ENCODE measurements at regions not wholly inside any gene's neighbourhood (a gene's known extent, or its start where the extent isn't known, plus 50 kb on each side); places are given as distances from the start of the nearest gene placed in this dataset.
"Not testable (repeated sequence)": the region's sequence is repeated elsewhere in the genome, so short reads cannot be mapped to it uniquely, and the experiment has no call there.

DNA sequence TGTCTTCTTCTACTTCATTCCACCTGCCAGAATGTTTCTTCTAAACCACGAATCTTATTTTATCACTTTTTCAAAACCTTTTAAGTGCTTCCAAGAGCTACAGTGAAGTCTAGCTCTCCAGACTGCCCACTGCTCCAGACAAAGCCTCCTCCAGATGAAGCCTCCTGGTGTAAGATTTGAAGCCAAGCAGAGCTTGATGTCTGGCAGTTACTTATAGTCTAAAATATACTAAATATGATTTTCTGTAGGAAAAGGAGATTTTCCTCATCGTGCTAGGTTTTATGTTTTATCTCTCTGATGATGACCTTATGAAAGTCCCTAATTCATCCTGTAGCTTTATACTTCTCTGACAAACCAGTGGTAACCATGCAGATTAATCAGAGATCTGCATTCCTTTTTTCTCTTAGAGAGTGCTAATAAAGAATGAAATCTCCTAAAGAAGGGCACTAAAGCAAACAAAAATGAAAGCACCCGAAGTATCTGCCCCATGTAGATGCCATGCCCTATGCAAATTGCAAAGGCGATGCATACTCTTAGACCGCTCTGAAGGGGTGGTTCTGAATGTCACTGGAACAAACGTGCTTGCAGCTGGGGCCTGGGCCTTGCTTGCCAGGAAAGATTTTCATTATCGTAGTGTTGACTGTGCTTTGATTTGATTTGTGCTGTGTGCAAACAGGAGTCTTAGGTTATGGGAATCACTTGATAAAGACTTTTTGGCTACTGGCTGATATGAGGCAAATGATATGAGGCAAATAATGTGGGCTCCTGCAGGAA lies 314.2 kb downstream of the PID1 start:
- DNase-seq (ENCODE audit: low spot score): no peak

DNA sequence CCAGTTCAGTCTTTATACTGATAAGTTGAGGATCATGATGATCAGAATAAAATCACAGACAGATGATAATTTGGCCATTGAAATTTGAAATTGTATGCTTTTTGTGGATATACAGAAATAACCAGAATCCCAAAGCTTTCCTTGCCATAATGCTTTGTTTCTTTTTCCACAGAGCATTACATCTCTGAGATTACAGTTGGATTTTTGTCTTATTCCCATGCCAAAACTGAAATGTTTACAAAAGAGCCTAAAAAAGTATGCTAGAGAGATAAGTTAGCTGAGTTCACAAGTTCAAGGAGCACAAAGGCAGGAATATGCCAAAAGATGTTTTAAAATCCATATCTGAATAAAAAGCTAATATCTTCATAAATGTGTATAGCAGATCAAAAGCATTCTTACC lies 321.3 kb downstream of the PID1 start:
- DNase-seq (ENCODE audit: low spot score): no peak

DNA sequence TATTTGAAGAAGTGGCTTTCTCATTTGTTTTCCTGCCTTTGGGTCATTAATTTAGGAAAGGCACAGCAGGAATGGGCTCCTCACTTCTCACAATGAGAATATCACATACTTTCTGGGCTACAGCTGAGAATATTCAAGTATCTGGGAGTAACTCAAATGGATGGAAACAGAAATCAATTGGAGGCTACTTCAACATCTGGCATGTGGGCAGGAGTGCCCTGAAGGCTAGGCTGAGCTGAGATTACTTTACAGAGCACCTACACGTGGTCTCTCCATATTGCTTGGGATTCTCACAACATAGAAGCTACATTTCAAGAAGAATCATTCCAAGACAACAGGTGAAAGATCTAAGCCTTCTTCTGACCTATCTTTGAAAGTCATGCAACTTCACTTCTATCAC lies 325.4 kb downstream of the PID1 start:
- no peak for DNase-seq (ENCODE audit: low spot score)

- DNase-seq (ENCODE audit: low spot score): no peak
Observed at GRCh38 chr2:228942856-228943255, 328.2 kb downstream of the PID1 start.

DNA sequence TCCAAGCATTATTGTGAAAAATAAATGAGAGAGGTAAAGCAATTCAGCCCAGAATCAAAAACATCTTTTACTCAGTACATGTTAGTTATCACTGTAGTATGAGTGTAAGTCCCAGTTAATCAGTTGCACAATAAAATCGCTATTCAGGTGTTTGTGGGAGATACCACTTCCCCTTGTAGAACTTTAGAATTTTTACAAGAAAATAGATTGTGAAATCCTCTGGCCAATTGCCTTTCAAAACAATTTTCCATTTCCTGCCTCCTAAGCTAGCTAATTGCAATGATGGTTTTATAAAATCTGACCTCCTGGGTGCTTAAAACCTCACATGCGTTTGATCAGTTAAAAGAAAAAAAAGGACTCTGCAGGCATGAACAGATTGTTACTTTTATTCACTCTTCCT lies 332.5 kb downstream of the PID1 start:
- DNase-seq (ENCODE audit: low spot score): no peak

- DNase-seq (ENCODE audit: low spot score): no peak
Observed at GRCh38 chr2:228927028-228928010, 343.8 kb downstream of the PID1 start.

DNA sequence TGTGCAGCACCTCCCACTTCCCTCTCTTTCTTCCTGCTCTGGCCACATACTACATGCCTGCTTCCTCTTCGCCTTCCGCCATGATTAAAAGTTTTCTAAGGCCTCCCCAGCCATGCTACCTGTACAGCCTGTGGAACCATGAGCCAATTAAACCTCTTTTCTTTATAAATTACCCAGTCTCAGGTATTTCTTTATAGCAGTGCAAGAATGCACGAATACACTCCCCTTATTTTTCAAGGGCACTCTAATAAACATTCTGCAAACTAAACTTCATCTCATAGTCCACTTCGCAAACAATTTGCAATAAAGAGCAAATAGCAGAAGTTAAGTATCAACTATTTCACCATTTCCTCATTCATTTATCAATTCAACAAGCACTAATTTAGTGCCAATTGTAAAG lies 351.3 kb downstream of the PID1 start:
- DNase-seq (ENCODE audit: low spot score): no peak

DNA sequence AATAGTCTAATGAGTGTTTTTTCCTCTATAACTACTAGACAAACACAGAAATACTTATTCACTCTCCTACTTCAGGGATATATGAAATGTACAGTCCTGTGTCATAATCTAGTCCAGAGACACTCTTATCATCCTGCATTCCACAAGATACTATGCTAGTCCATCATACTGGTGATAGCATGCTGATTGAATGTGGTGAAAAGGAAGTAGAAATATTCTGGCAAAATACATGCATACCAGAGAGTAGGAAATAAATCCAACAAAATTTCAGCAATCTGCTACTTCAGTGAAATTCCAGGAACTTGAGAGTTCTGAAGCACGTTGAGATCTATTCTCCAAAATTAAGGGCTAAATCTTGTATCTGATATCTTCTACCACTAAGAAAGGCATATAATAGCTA lies 353.9 kb downstream of the PID1 start:
- no peak for DNase-seq (ENCODE audit: low spot score)

DNA sequence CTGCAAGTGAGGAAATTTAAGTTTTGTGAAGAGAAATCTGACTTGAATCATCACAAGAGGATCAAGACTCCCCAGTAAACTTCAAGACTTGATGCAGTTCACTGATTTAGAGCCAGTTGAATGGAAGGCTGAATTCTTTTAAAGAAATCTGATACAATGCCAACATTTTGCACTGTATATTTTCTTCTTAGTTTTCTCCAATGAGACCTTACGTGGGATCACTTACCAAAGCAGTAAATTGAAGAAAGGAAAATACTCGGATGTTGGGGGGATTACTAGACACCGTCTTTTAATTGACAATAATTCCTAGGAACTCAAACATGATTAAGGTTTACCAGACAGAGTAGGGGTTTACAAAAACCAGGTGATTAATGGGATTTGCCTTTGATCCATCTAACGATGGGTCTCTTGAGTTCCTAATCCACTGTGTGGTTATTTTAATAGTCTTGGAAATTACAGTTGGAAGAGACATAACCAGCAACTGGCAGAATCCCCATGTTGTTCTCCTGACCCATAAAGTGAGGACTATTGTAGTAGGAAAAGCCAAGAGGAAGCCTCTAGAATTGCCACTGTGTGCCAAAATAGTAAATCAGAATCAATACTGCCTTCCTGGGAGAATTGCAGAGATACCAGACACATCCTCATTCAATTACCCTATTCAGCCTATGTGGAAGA lies 354.5 kb downstream of the PID1 start:
- no peak for DNase-seq (ENCODE audit: low spot score)

- no peak for DNase-seq (ENCODE audit: low spot score)
Observed at GRCh38 chr2:228913176-228913575, 357.9 kb downstream of the PID1 start.

DNA sequence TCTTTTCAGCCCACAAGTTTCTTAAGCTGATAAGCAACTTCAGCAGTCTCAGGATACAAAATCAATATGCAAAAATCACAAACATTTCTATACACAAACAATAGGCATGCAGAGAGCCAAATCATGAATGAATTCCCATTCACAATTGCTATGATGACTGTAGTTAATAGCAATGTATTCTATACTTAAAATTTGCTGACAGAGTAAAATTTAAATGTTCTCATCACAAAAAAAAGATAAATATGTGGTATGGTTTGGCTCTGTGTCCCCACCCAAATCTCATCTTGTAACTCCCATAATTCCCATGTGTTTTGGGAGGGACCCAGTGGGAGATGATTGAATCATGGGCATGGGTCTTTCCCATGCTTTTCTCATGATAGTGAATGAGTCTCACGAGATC lies 360.2 kb downstream of the PID1 start:
- not testable (repeated sequence) for DNase-seq (ENCODE audit: low spot score)

GRCh38 chr2:228902176-228902575 lies 368.9 kb downstream of the PID1 start:
- DNase-seq (ENCODE audit: low spot score): no peak

DNA sequence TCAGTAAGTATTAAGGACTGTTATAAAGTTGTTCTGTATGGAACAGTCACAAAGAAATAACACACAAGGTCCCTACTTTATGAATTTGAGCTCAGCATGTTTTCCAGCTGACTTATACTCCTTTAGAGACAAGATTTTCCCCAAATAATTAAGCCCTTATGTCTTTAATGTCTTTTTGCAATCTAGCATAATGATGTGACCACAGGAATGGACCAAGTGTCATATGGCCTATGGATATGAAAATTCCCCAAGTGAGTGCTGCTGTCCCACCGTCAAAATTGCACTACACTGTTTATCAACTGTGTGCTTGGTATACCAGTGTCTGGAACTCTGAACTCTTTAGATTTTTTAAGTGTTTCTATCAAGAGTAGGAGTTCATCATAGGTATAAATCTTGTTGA lies 369.6 kb downstream of the PID1 start:
- no peak for DNase-seq (ENCODE audit: low spot score)

DNA sequence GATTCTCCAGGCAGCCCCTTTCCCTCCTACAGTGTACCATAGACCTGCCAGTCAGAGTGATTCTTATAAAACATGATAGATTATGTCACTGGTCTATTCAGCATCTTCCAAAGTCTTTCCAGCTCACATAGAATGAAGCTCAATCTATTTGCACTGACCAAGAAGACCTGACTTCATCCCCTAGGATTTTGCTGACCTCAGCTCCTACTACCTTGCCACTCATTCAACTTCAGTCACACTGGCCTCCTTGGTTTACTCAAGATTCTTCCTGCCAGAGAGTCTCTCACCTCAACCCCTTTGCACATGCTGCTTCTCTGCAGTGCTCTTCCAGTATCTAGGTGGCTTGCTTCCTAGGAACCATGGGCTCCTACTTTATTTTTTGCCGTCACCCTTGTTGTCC lies 392.9 kb downstream of the PID1 start:
- no peak for DNase-seq (ENCODE audit: low spot score)

DNA sequence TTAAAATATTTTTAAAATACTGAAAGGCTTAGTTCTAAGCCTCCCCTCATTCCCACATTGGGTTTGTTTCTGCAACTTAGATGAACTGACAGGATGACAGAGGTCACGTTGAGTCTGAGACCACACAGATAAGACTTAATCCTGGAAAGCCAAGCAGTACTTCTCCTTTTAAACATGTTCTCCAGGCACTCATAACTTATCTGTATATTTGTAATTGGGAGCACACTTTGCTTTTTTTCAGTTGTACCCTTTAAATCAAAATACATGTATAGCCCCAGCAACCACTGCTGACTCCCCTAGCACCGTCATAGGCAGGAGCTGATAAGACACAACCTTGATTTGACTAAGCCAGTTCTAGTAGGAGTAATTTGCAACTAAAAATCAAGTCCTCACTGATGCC lies 394.8 kb downstream of the PID1 start:
- DNase-seq (ENCODE audit: low spot score): no peak

GRCh38 chr2:228875152-228875900 lies 395.8 kb downstream of the PID1 start:
- DNase-seq (ENCODE audit: low spot score): no peak

GRCh38 chr2:228871012-228871411 lies 400.1 kb downstream of the PID1 start:
- DNase-seq (ENCODE audit: low spot score): no peak

GRCh38 chr2:228869636-228870264 lies 401.3 kb downstream of the PID1 start:
- no peak for DNase-seq (ENCODE audit: low spot score)

- DNase-seq (ENCODE audit: low spot score): no peak
Observed at GRCh38 chr2:228867406-228867805, 403.7 kb downstream of the PID1 start.

DNA sequence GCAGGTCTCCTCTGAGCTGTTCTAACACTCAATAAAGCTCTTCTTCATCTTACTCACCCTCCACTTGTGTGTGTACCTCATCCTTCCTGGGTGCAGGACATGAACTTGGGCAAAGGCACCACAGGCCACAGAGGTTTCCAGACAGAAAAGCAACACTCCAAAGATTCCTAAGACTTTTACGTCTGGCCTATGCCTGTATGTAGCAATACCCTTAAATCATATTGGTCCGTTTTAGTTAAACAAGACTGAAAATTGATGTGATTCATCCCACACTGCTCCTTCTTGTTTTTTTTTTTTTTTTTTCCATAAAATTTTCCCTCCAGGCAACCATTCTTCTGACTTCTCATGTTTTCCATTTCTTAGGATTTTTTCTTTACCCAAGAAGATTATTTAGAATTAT lies 404.3 kb downstream of the PID1 start:
- no peak for DNase-seq (ENCODE audit: low spot score)

DNA sequence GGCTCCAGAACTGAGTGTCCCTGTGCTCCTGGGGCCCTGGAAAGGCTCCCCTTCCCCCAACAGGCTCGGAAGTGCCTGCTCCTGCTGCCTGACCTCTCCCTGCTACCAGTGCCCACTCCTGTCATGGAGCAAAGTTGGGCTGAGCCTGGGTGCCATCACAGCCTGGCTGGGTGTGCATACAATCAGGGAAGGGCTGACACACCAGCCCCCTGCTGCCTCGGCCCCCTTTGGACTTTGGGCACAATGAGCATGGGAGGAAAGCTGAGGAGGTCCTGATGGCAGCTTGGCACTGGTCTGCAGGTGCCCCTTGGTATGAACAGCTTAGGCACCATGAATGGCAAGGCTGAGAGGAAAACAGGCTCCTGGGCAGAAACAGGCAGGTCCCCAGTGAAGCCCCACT lies 405.0 kb downstream of the PID1 start:
- peak; percentile 73 for DNase-seq (ENCODE audit: low spot score)
